DOHH2 (cell line): ENCODE measurements at regions not wholly inside any gene's neighbourhood (a gene's known extent, or its start where the extent isn't known, plus 50 kb on each side); places are given as distances from the start of the nearest gene placed in this dataset.

Source experiments
- CTCF ChIP-seq: fragments of 200-600 bp; sonication (generic); IDR thresholded peaks from one replicate; pipeline ENCODE4 v1.5.1; 2014; ENCODE audit warnings: antibody characterized with exemption, mild to moderate bottlenecking, low read depth, low read length; ENCODE audit not compliant: poor library complexity, severe bottlenecking
- EZH2phosphoT487 ChIP-seq: fragments of 200-600 bp; sonication (generic); IDR thresholded peaks from 2 replicates; pipeline ENCODE4 v1.6.1; 2017; ENCODE audit warnings: borderline replicate concordance, mild to moderate bottlenecking, antibody characterized with exemption, low read length, moderate library complexity, mixed read lengths

GRCh38 chr3:135448520-135448919, 517.0 kb upstream of the PPP2R3A start:
- TF ChIP-seq CTCF: no peak
- no peak for TF ChIP-seq EZH2phosphoT487
